HG03439 (cell line): ENCODE measurements at regions not wholly inside any gene's neighbourhood (a gene's known extent, or its start where the extent isn't known, plus 50 kb on each side); places are given as distances from the start of the nearest gene placed in this dataset.

Experiments
- ATAC-seq: cut with Tn5 transposase; IDR thresholded peaks from one replicate; pipeline ENCODE4 v1.9.1; 2021; ENCODE audit warnings: mild to moderate bottlenecking, moderate library complexity; ENCODE audit not compliant: unreplicated experiment

DNA sequence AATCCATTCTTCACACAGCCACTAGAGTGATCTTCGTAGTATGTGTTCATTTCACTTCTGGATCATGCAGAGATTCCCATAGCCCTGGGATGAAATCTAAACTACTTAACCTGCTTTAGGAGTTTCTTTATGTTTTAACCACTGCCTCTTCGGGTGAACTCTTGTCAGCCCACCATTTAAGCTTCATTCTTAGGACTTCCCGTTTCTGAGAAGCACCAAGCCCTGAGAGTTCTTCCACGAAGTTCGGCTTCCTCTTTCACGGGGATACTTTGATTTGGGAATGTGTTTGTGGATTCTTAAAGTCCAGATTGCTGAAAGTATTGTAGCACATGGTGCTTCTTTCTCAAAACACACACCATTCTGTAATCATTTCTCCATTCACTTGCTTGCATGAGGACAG is 205.0 kb downstream of the UBE2E3 start:
- no peak for ATAC-seq

DNA sequence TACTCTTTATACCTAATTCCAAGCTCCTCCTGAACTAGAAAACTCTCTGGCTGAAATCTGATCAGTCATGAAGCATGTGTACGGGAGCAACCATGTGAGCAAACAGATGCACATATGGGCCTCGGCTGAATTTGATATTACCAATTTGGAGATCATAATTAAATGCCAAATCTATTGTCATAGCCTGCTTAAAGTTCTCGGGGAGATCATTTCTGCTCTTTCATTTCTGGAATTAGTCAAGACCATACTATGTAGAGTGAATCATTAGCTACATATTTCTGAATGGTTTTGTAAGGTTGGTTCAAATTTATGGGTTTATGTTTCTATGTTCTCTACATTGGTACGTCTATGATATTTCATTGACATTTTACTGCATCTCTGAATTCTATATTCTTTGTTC is 205.5 kb downstream of the UBE2E3 start:
- ATAC-seq = no peak

DNA sequence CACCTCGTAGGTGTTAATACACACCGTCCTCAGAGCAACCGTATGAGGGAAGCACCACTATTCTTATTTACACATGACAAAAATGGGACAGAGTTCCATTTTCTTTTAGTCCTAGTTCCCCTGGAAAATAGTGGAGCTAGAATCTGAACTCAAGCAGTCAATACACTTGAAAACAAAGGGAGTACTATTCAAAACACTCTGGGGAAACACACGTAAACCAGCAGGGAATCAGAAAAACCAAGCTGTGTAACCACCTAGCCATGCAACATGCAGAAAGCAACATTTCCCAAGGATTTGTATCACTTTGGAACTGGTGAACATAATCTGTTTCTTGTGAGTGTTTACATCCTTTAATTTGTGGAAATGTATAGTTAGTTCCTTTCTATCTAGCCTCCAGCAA is 208.2 kb downstream of the UBE2E3 start:
- ATAC-seq = no peak

DNA sequence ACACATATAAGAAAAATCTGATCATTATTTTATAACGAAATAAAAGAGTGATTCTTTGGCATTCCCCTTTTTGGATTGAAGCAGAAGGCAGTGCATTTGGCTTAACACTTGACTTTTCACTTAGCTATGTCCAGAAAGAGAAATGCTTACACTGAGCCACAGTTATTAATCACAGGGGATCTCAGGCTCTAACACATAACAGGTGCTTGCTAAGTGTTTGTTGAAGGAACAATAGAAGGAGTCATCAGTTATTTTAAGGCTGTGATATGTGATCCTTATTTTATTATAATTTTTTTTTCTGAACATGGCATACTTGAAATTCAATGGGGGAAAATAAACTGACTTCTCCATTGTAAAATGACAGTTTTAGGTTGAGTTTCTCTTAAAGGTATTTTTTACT is 209.5 kb downstream of the UBE2E3 start:
- ATAC-seq = no peak

DNA sequence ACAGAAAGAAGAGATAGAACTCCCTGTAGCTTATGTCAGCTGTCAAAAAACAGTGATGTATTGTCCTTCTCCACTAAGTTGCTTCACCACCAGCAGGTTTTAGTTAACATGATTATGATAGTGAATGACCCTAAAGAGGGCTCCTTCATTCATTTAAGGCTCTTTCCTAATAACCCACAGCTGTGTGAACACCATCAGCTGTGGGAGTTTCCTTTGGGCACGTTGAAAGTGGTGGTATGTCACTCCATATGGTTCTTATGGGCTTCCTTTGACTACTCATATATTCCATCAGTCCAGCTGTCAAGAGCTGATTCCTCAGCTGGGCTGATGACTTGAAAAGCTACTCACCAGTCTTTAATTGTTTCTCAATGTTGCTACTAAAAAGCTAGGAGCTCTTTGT is 210.3 kb downstream of the UBE2E3 start:
- ATAC-seq = no peak

DNA sequence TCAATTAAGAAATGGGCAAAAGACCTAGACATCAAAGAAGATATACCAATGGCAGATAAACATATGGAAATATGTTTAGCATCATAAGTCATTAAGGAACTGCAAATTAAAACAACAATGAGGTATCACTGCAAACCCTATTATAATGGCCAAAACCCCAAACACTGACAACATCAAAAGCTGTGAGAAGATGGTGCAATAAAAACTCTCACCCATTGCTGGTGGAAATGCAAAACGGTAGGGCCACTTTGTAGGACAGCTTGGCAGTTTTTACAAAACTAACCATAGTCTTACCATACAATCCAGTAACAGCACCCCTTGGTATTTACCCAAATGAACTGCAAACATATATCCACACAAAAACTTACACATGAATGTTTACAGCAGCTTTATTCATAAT is 213.1 kb downstream of the UBE2E3 start:
- ATAC-seq = no peak

DNA sequence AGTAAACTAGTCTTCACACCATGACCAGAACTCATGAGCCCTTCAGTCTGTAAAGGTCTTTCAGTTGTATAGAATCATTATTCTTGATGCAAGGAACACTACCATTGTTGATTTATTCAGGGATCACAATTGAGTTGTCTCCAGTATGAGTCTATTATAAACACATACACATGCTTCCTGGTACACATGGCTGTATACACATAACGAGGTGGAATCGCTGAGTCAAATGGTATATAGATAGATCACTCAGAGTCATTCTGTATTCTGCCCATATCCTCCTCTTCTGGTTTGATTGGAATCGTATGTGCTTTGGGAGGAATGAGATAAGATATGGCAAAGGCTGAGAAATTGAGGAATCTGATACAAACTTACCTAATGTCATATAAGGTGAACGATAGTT is 216.0 kb downstream of the UBE2E3 start:
- no peak for ATAC-seq

DNA sequence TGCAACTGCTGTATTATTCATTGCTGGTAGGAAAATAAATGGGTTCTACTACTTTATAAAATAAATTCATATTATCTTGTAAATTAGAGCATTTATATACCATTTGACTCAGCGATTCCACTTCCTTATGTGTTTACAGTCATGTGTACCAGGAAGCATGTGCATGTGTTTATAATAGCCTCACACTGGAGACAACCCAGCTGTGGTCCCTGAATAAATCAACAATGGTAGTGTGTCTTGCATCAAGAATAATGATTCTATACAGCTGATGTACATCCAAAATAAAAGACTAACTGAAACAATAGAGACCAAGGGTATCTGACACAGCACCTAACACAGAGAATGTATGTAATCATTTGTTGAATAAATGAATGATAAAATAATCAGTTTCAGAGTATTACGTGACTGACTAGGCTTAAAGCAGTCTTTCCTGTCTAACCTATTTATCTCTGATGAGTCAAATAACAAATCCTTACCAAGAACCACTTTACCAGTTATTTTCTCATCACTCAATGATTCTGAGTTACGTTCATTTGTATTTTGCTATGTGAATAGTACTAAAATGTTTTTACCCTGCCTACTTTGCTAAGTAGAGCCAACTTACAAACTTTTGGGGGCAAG is 216.8 kb downstream of the UBE2E3 start:
- ATAC-seq = no peak

DNA sequence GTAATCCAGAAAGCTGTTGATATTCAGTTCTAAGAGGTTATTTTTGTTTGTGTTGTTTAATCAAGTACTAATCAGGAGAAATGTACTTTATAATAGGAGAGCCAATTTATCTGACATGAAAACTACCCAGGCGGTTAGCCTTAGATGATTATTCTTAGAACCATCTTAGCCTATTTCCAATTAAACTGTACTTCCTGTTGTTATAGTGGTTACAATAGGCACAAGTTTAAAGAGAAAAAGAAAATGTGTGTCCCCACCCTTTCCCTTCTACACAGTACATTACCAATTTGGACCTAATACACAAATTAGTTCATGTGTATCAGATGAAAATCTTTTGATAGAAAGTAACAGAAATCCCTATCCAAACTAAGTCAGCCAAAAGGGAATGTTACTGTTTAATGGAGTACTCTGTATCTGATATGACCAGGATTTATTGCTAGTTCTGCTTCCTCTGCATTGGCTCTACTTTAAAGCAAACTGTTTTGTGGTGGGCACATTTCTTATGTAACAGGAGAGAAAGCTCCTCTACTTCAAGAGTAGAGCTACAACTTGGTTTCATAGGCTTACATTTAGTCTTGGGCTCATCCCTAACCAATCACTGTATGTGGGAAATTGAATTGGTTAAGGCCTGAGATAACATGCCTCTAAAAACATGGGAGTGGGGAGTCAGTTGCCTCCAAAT is 217.9 kb downstream of the UBE2E3 start:
- ATAC-seq = no peak

DNA sequence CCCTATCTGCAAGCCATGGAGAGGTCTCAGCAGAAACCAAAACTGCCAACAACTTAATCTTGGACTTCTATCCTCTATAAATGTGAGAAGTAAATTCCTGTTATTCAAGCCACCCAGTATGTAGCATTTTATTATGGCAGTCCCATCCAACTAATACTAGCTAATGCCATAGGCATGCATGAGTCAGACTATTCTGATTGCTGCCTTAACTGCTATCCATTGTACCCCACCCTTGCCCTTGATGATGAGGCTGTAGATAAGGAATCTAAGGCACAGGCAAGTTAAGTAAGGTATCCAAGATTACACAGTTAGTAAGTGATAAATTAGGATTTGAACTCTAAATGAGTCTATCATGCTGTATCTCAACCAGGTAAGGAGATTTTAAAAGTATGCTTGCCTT is 223.0 kb downstream of the UBE2E3 start:
- ATAC-seq = no peak

DNA sequence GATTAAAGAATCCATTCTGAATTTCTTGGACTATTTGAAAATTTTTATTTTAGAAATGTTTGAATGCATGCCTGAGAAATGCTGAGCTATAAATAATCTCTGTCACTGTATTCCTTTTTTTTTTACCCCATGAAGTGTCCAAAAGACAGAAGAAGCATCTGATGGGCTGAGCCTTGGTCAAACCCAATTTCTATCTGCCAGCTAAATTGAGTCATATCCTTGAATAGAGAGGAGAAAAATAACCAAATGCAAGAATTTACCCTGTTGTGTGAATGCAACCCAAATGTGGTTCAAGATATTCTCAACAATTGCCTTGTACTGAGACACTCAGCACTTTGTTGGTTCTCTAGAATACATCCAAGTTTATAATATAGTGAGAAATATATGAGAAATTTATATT is 223.5 kb downstream of the UBE2E3 start:
- ATAC-seq = no peak

DNA sequence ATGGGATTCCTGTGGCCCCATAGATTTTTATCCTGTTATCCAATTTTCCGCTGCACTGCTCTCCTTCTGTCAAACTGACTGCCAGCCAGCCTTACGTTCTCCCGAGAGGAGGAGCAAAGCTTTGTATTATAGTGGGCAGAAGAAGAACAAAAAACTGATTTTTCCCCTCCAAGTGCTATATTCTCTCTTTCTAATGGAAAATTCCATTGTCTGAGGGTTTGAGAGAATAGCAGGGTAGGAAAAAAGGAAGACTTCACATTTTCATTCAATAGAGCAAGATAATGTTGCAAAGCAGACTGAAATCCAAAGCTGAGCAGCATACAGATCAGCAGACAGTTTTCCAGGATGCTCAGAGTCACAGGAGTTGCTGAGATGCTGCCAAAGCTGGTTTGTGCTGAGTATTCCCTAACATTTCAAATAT is 238.0 kb downstream of the UBE2E3 start:
- ATAC-seq = no peak

DNA sequence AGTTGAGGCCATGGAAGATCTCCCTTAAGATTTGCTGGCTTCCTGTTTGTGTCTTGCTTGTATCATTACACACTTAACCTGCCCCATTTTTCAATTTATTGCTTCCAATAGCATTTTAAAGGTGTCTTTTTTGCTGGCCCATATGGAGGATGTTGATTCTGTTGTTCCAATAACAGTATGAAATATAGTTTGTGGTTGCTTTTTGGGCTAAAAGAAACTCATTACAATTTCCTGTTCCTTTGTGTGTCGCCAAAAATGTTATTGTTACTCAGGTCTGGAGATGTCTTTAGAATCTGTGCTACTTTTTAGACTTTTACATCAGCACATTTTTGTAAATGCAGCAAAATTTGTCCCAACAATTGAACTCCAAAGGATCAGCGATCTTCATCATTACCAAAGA is 234.0 kb upstream of the ITGA4 start:
- no peak for ATAC-seq

DNA sequence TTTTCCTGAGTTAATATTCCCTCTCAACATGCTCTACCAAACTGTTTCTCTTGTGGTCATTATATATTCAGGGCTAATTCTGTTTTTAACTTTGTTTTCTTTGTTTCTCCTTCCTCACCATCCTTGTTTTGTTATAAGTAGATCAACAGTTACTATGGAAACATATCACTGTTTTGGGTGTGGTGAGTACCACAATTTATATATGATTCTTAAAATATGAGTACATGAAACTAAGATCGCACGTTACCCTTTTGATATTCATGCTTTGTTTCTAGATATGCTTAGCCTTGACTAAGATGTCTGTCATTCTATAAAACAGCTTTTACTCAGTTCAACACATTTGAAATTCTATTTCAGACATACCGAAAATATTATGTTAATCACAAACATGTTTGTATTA is 232.3 kb upstream of the ITGA4 start:
- ATAC-seq = no peak

DNA sequence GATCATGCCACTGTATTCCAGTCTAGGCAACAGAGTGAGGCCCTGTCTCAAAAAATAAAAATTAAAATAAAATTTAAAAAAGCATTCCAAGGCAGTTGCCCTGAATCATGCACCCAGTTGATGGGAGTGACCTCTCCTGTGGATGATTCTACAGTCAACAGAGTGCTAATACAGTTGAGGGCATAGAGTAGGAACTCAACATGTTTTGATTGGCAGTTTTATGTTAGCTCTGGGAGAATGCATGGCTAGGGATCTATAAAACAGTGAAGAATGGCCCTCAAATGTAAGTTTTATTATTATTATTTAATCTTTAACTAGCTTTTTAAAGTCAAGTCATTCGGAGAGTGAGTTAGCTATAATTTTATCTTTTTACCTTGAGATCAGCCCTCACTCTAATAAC is 228.5 kb upstream of the ITGA4 start:
- ATAC-seq = no peak

DNA sequence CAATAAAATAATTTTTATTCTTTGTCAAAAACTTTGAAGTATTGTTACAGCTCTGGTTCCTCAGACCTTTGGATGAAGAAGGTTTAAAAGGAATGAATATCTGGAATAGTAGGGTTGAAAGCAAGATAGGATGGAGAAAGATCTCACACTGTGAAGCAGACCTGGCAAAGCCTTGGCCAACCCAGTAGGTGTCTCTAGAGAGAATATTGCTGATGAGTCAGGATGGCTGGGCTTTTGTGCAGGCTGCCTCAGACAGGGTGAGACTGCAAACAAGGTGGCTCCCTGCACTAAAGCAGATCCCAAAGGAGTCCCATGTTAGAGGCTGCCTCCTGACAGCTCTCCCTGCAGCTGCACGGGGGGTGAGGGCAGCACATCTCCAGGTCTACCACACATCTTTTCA is 226.0 kb upstream of the ITGA4 start:
- ATAC-seq = no peak

DNA sequence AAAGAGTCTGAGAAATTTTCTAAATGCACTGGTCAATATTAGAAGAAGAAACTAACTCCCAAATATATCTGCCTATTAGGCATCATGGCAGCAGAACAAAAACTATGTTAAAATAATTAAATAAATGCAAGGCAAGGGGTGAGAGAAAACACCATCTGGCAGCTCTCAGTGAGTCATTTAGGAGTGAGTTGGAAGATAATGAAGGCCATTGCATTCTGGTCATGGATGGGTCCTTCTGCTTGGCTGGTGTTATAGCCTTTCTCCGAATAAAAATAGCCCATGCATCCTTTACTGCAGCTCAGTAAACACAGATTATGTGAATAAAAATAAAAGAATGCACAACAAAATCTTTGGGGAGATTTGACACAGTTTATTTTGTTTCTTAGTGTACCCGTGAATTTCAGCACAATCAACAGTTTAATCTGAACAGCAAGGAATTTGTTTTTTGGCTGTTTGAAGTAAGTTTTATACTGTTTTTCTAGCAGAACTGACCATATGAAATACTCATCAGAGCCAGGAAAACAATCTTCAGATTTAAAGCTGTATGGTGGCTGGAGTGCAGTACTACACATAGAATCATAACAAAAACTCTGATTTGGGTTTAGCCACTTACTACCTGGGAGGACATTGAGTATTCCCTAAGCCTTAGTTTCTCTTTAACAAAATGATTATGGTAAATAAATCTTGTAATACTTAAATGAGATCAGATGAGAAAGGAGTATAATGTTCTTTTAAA is 225.1 kb upstream of the ITGA4 start:
- no peak for ATAC-seq

DNA sequence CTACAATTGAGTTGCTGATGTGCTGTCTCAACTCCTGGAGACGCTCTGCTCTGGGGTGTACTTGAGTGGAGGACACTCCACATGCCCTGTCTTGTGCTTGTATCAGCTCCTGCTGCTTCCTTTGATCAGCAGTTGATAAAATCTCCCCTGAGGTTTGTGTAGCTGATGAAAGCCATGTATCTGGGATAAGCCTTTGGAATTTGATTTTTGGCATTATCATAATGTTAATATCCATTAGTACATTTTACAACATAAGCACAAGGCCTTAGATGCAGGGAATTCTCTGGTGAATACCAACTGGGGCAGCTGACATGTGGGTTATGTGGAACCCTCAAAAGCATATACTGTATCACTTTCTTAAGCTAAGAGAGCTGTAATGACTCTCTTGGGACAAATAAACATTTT is 222.7 kb upstream of the ITGA4 start:
- no peak for ATAC-seq

DNA sequence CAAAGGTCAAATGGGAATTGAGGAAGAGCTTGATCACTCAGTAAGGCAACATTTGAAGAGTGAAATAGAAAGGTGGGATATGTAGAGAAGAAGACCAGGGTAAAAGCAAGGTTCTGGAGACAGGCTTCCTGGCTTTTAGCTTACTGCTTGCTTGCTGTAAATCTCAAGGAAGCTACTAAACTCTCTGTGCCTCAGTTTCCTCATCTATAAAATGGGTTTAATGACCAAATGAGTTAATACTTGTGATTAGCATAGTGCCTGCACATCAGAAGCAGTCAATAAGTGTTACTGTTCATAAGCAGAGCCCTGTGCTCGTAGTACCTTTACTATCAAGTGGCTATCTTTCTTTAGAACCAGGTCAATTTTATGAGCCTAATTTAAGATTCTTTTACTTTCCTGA is 222.2 kb upstream of the ITGA4 start:
- no peak for ATAC-seq

DNA sequence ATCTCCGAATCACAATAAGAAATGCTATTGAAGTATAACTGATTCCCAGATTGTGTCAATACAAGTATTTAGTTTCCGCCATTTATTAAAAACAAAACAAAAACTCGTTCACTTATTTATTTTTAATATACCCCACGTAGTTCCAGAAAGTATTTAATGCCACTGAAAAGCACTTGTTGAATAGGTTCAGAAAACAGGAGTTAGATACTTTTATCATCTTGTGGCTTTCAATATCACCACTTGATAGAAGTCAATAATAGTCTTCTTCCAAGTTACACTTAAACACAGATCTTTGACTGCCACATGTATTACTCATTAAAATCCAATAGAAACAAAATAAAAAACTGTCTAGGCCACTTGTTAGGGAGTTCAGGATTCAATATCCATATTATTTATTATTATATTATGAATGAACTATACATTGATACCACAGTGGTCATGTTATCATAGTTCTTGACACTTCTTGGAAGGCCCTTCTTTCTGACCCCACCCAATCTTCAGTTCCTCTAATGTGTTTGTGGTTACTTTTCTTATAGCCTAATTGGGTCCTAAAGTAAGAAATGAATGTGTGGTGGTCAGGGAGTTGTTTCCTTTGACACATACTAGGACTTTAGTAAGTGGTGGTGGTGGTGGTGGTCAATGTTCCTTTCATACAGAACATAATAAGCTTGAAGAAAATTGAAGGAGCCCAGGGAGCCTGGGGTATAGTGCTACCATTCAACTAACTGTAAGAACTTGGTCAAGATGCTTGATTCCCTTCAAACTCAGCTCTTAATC is 221.3 kb upstream of the ITGA4 start:
- ATAC-seq = peak; percentile 95

DNA sequence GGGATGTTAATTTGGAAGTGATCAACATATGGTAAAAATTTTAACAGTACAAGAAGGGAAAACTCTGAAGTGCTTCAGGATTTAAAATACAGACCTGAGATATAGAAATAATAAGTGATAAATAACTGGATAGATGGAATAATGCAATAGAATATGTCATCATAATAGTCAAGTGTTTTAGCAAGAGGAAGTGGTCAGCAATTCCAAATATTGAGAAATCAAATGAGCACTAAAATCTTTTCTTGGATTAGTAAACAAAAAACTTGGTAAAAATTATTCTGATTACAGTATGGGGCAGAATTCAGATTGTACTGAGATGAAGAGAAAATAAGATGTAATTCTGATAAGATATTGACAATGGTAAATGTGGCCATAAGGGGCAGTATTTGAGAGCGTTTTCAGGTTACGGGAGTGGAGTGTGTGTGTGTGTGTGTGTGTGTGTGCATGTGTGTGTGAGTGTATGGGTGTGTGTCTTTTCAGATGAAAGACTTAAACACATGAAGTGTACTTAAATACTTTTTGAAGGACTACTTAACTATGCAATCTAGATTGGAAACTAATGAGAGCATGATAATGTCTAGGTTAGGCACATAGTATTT is 217.9 kb upstream of the ITGA4 start:
- ATAC-seq = no peak
